WTC11 (cell line): ENCODE measurements at regions not wholly inside any gene's neighbourhood (a gene's known extent, or its start where the extent isn't known, plus 50 kb on each side); places are given as distances from the start of the nearest gene placed in this dataset.

Experiments used
- ATAC-seq: fragments of 200-7000 bp; cut with Tn5 transposase; 2 replicates; pipeline ENCODE4 v1.10.0; 2021; ENCODE audit warnings: mild to moderate bottlenecking, moderate library complexity
- CTCF ChIA-PET: fragments of 300-600 bp; sonication (Branson Sonifier 250); formaldehyde crosslinking; loops from one replicate; lab custom pipeline; 2021; ENCODE audit warnings: antibody characterized with exemption; lab: Charles Lee
- POLR2A ChIA-PET: fragments of 350-600 bp; sonication (Branson Sonifier 250); formaldehyde crosslinking; loops from one replicate; lab custom pipeline; 2021; ENCODE audit warnings: antibody characterized with exemption; lab: Charles Lee
- DNase-seq: peaks from one replicate; pipeline ENCODE4 v3.0.0; 2021; ENCODE audit warnings: low spot score
- H3K27ac Mint-ChIP-seq: 2 replicates; pipeline ENCODE4 v1.8.0; 2021; ENCODE audit warnings: mixed read lengths
- H3K27me3 Mint-ChIP-seq: 2 replicates; pipeline ENCODE4 v1.8.0; 2021; ENCODE audit warnings: low read depth, mild to moderate bottlenecking, moderate library complexity, mixed read lengths
- H3K36me3 Mint-ChIP-seq: 2 replicates; pipeline ENCODE4 v1.8.0; 2021; ENCODE audit warnings: mixed read lengths
- H3K4me1 Mint-ChIP-seq: 2 replicates; pipeline ENCODE4 v1.8.0; 2022; ENCODE audit warnings: mixed read lengths
- H3K4me3 Mint-ChIP-seq: 2 replicates; pipeline ENCODE4 v1.8.0; 2021; ENCODE audit warnings: mild to moderate bottlenecking, moderate library complexity, mixed read lengths
- H3K9me3 Mint-ChIP-seq: 2 replicates; pipeline ENCODE4 v1.8.0; 2021; ENCODE audit warnings: mixed read lengths
- CBFB ChIP-seq: sonication (generic); formaldehyde crosslinking; IDR thresholded peaks from 2 replicates; pipeline ENCODE4 v1.8.1; 2022; ENCODE audit warnings: mild to moderate bottlenecking, low read depth, missing genetic modification reagents
- CREB1 ChIP-seq: sonication (generic); formaldehyde crosslinking; IDR thresholded peaks from 2 replicates; pipeline ENCODE4 v1.8.0; 2023; ENCODE audit warnings: mild to moderate bottlenecking, missing genetic modification reagents
- FOXP1 ChIP-seq: sonication (generic); formaldehyde crosslinking; IDR thresholded peaks from 2 replicates; pipeline ENCODE4 v1.8.0; 2022; ENCODE audit warnings: missing genetic modification reagents, mild to moderate bottlenecking, moderate library complexity, borderline replicate concordance
- HMGXB4 ChIP-seq: sonication (generic); formaldehyde crosslinking; IDR thresholded peaks from 2 replicates; pipeline ENCODE4 v1.8.1; 2023; ENCODE audit warnings: mild to moderate bottlenecking, moderate library complexity, missing genetic modification reagents
- MYBL2 ChIP-seq: sonication (generic); formaldehyde crosslinking; IDR thresholded peaks from 2 replicates; pipeline ENCODE4 v1.8.1; 2023; ENCODE audit warnings: mild to moderate bottlenecking, moderate library complexity, missing genetic modification reagents
- NR2C2 ChIP-seq: sonication (generic); formaldehyde crosslinking; IDR thresholded peaks from 2 replicates; pipeline ENCODE4 v1.8.0; 2022; ENCODE audit warnings: mild to moderate bottlenecking, missing genetic modification reagents
- NR3C1 ChIP-seq: sonication (generic); formaldehyde crosslinking; conservative IDR thresholded peaks from 2 replicates; pipeline ENCODE4 v1.8.1; 2023; ENCODE audit warnings: low read depth, mild to moderate bottlenecking, missing genetic modification reagents
- RELA ChIP-seq: sonication (generic); formaldehyde crosslinking; IDR thresholded peaks from 2 replicates; pipeline ENCODE4 v1.8.1; 2022; ENCODE audit warnings: missing genetic modification reagents, mild to moderate bottlenecking, borderline replicate concordance
- SMAD3 ChIP-seq: sonication (generic); formaldehyde crosslinking; IDR thresholded peaks from 2 replicates; pipeline ENCODE4 v1.8.0; 2022; ENCODE audit warnings: missing genetic modification reagents, mild to moderate bottlenecking, borderline replicate concordance
- TP53 ChIP-seq: sonication (generic); formaldehyde crosslinking; IDR thresholded peaks from 2 replicates; pipeline ENCODE4 v1.8.1; 2023; ENCODE audit warnings: mild to moderate bottlenecking, missing genetic modification reagents
- ZNF263 ChIP-seq: sonication (generic); formaldehyde crosslinking; IDR thresholded peaks from 2 replicates; pipeline ENCODE4 v1.8.1; 2022; ENCODE audit warnings: low read depth, mild to moderate bottlenecking, moderate library complexity, missing genetic modification reagents
- ZNF423 ChIP-seq: fragments of 250-450 bp; sonication (Bioruptor Pico); IDR thresholded peaks from 2 replicates; pipeline ENCODE4 v2.1.2; 2022; ENCODE audit warnings: mild to moderate bottlenecking, moderate library complexity
- ZNF512 ChIP-seq: sonication (generic); formaldehyde crosslinking; IDR thresholded peaks from 2 replicates; pipeline ENCODE4 v1.8.1; 2022; ENCODE audit warnings: missing genetic modification reagents, borderline replicate concordance
- TF ChIP-seq, protein P1 (sequence below): sonication (generic); formaldehyde crosslinking; conservative IDR thresholded peaks from 2 replicates; pipeline ENCODE4 v1.8.1; 2023; ENCODE audit warnings: mild to moderate bottlenecking, low read depth, missing genetic modification reagents, moderate library complexity
- TF ChIP-seq, protein P2 (sequence below): sonication (generic); formaldehyde crosslinking; IDR thresholded peaks from 2 replicates; pipeline ENCODE4 v1.8.1; 2023; ENCODE audit warnings: mild to moderate bottlenecking, missing genetic modification reagents, moderate library complexity
- TF ChIP-seq, protein P3 (sequence below): sonication (generic); formaldehyde crosslinking; IDR thresholded peaks from 2 replicates; pipeline ENCODE4 v1.8.1; 2022; ENCODE audit warnings: low read depth, mild to moderate bottlenecking, moderate library complexity, missing genetic modification reagents, borderline replicate concordance
- TF ChIP-seq, protein P4 (sequence below): fragments of 250-450 bp; sonication (Bioruptor Pico); IDR thresholded peaks from 2 replicates; pipeline ENCODE4 v1.9.0; 2021; ENCODE audit warnings: mild to moderate bottlenecking

GRCh38 chrX:6679988-6680387 is 145.1 kb upstream of the VCX3A start:
- ChIA-PET CTCF (no interaction called here), POLR2A (interaction anchor here (0.7 kb wide), 1 partner anchor 232 kb away, joined by 6 read pairs; no protein-coding TSS in a partner anchor)
- H3K36me3 Mint-ChIP-seq, result peaks cover 9% of the 10 kb centered on the region
- H3K27me3 Mint-ChIP-seq, result no peaks in the 10 kb centered on the region
- TF ChIP-seq TP53 (CRISPR knock-in tag), result no peak
- TF ChIP-seq, protein P1, sequence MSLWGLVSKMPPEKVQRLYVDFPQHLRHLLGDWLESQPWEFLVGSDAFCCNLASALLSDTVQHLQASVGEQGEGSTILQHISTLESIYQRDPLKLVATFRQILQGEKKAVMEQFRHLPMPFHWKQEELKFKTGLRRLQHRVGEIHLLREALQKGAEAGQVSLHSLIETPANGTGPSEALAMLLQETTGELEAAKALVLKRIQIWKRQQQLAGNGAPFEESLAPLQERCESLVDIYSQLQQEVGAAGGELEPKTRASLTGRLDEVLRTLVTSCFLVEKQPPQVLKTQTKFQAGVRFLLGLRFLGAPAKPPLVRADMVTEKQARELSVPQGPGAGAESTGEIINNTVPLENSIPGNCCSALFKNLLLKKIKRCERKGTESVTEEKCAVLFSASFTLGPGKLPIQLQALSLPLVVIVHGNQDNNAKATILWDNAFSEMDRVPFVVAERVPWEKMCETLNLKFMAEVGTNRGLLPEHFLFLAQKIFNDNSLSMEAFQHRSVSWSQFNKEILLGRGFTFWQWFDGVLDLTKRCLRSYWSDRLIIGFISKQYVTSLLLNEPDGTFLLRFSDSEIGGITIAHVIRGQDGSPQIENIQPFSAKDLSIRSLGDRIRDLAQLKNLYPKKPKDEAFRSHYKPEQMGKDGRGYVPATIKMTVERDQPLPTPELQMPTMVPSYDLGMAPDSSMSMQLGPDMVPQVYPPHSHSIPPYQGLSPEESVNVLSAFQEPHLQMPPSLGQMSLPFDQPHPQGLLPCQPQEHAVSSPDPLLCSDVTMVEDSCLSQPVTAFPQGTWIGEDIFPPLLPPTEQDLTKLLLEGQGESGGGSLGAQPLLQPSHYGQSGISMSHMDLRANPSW (CRISPR knock-in tag), result no peak
- no peak for TF ChIP-seq ZNF512 (CRISPR knock-in tag)
- no peak for TF ChIP-seq CBFB (CRISPR knock-in tag)
- TF ChIP-seq SMAD3 (CRISPR knock-in tag), result no peak
- no peak for TF ChIP-seq HMGXB4 (CRISPR knock-in tag)
- TF ChIP-seq NR3C1, result no peak
- no peak for TF ChIP-seq CREB1
- no peak for TF ChIP-seq NR2C2
- TF ChIP-seq, protein P2, sequence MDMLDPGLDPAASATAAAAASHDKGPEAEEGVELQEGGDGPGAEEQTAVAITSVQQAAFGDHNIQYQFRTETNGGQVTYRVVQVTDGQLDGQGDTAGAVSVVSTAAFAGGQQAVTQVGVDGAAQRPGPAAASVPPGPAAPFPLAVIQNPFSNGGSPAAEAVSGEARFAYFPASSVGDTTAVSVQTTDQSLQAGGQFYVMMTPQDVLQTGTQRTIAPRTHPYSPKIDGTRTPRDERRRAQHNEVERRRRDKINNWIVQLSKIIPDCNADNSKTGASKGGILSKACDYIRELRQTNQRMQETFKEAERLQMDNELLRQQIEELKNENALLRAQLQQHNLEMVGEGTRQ, result no peak
- TF ChIP-seq, protein P3, sequence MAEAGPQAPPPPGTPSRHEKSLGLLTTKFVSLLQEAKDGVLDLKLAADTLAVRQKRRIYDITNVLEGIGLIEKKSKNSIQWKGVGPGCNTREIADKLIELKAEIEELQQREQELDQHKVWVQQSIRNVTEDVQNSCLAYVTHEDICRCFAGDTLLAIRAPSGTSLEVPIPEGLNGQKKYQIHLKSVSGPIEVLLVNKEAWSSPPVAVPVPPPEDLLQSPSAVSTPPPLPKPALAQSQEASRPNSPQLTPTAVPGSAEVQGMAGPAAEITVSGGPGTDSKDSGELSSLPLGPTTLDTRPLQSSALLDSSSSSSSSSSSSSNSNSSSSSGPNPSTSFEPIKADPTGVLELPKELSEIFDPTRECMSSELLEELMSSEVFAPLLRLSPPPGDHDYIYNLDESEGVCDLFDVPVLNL, result no peak
- TF ChIP-seq FOXP1, result no peak
- no peak for TF ChIP-seq ZNF263 (CRISPR knock-in tag)
- TF ChIP-seq, protein P4, sequence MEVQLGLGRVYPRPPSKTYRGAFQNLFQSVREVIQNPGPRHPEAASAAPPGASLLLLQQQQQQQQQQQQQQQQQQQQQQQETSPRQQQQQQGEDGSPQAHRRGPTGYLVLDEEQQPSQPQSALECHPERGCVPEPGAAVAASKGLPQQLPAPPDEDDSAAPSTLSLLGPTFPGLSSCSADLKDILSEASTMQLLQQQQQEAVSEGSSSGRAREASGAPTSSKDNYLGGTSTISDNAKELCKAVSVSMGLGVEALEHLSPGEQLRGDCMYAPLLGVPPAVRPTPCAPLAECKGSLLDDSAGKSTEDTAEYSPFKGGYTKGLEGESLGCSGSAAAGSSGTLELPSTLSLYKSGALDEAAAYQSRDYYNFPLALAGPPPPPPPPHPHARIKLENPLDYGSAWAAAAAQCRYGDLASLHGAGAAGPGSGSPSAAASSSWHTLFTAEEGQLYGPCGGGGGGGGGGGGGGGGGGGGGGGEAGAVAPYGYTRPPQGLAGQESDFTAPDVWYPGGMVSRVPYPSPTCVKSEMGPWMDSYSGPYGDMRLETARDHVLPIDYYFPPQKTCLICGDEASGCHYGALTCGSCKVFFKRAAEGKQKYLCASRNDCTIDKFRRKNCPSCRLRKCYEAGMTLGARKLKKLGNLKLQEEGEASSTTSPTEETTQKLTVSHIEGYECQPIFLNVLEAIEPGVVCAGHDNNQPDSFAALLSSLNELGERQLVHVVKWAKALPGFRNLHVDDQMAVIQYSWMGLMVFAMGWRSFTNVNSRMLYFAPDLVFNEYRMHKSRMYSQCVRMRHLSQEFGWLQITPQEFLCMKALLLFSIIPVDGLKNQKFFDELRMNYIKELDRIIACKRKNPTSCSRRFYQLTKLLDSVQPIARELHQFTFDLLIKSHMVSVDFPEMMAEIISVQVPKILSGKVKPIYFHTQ (CRISPR knock-in tag), result no peak
- no peak for TF ChIP-seq MYBL2 (CRISPR knock-in tag)
- no peak for TF ChIP-seq ZNF423 (CRISPR knock-in tag)
- no peak for TF ChIP-seq RELA (CRISPR knock-in tag)
- H3K4me3 Mint-ChIP-seq, result no peak overlapping the region
- no peak overlapping the region for H3K27ac Mint-ChIP-seq
- DNase-seq, result no peak
- no peak for ATAC-seq
- H3K9me3 Mint-ChIP-seq, result peaks cover 12% of the 10 kb centered on the region
- peaks cover 22% of the 10 kb centered on the region for H3K4me1 Mint-ChIP-seq
